ENCODE measurements at regions not wholly inside any gene's neighbourhood (a gene's known extent, or its start where the extent isn't known, plus 50 kb on each side); places are given as distances from the start of the nearest gene placed in this dataset.

DNA sequence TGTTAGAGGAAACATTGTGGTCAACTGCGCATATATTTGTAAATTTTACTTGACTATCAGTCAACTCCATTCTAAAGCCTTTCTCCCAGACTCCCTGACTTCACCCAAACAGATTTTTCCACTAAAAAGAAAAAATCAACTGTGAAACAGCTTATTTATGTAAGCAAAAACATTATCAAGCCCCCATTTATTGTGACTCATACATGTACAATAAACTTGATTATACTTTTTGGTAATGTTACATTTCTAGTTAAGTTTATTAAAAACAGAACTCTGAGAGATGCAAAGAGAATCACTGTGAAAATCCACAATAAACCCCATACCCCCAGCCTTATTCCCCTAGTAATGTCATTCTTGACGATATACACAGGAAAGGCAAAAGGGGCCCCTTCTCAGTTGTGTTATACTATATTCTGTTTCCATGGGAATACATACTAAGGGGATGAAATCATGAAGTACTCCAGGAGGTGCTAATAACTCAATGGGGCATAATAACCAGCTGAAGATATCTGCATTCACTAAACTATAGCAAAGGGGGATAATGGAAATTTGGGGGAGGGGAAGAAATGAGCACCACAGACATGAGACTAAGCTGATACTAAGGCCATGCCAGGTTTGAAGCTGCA is 616.0 kb downstream of the ACTL7B start:
- TF ChIP-seq ZNF146 (tag by site-specific recombination; IDR thresholded peaks at IDR 0.05) (no peak), CTCF (tag by site-specific recombination; IDR thresholded peaks at IDR 0.05) (no peak)
